ENCODE measurements at regions not wholly inside any gene's neighbourhood (a gene's known extent, or its start where the extent isn't known, plus 50 kb on each side); places are given as distances from the start of the nearest gene placed in this dataset.
"Not testable (repeated sequence)": the region's sequence is repeated elsewhere in the genome, so short reads cannot be mapped to it uniquely, and the experiment has no call there.

- DNase-seq = no peak
These were observed 161.0 kb upstream of the SYNCRIP start for GRCh38 chr6:85803721-85804120.

DNA sequence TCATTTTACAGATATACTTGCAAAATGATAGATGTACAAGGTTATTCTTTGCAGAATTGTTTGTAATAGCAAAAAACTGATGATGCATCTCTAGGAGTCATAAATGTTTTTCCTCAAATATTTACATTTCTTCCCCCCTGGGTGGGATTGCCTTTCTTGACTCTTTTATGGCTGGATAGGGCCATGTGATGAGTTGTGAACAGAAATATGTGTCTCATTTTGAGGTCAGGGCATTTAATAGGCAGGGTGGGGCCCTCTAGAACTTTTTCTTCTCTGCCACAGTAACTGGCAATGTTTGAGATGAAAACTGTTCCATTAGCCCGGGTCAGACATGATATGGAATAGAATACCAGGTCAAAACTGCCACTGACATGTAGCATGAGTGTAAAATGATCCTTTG, 159.5 kb upstream of the SYNCRIP start:
- no peak for DNase-seq

DNA sequence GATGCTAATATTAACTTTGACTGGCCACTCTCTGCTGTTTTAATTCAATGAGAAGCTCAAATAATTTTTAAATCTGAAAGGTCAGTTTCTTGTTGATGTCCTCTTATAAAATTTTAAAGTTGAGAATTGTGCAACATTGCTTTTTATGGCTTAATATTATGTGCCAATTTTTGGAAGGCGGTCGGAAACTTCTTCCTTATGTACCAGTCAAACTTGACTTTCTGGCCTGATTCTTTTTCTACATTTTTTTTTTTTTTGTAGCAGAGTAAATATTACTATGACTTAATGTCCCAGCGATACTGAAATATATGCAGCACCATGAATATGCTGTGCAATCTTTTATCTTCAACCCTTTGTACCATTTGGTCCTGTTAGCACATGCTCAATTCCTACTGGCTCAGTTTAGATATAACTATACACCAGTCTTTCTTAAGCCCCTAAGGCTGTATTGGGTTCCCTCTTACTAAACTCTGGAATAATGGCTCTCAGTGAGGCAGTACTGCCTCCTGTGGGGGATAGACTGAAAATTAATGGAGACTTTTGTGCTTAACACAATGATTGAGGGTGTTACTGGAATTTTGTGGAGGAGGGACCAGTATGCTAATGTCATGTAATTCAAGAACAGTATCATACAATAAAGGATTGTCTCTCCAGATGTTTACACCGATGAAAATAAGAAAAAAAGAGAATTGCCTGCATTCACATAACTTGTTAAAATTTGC, 156.4 kb upstream of the SYNCRIP start:
- DNase-seq = no peak

DNA sequence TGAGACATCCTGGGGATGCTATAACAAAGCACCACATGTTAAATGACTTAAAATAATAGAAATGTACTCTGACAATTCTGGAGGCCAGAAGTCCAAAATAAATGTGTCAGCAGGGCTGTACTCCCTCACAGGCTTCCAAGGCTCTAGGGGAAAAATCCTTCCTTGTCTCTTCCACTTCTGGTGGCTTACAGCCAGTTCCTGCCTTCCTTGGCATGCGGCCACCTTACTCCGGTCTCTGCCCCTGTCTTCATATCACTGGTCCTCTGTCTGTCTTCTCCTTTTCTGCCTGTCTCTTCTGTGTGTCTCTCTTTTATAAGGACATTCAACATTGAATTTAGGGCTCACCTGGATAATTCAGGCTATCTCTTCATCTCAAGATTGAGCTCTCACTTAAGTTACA, 155.3 kb upstream of the SYNCRIP start:
- peak in 1 of 2 experiments; percentile 11 for DNase-seq

GRCh38 chr6:85795945-85796344, 153.3 kb upstream of the SYNCRIP start:
- no peak for DNase-seq

DNA sequence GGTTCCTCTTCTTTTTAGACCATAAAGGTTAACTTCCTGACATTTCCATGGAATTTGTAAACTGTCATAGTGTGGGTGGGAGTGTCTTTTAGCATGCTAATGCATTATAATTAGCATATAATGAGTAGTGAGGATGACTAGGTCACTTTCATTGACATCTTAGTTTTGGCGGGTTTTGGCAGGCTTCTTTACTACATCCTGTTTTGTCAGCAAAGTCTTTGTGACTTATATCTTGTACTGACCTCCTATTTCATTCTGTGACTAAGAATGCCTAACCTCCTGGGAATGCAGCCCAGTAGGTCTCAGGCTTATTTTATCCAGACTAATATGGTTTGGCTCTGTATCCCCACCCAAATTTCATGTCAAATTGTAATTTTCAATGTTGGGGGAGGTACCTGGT, 149.6 kb upstream of the SYNCRIP start:
- DNase-seq = no peak

DNA sequence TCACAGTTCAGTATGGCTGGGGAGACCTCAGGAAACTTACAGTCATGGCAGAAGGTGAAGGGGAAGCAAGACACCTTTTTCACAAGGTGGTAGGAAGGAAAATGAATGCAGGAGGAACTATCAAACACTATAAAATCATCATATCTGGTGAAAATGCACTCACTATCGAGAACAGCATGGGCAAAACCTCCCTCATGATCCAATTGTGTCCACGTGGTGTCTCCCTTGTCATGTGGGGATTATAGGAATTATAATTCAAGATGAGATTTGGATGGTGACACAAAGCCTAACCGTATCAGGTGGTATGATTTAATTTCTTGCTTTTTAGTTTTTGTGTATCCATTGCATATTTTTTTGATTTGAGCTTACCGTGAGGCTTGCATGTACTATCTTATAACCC, 133.2 kb upstream of the SYNCRIP start:
- no peak for DNase-seq

DNA sequence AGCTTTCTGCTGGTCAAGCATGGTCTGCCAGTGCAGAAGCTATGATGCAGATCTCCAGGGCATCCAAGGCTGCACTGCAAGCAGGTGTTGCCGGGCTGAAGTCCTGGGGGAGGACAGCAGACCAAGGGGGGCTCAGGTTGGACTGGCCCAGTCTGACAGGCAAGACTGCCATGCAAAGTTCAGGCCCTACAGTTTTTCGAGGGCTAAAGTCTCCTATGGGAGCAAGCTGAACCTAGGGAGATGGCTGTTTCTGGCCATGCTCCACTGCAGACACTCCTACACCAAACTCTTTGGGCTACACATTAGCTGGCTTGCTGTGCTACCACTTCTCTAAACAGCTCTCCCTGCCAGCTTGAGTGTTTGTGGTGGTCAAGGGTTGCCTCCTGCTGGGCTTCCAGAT, 130.0 kb upstream of the SYNCRIP start:
- no peak for DNase-seq

DNA sequence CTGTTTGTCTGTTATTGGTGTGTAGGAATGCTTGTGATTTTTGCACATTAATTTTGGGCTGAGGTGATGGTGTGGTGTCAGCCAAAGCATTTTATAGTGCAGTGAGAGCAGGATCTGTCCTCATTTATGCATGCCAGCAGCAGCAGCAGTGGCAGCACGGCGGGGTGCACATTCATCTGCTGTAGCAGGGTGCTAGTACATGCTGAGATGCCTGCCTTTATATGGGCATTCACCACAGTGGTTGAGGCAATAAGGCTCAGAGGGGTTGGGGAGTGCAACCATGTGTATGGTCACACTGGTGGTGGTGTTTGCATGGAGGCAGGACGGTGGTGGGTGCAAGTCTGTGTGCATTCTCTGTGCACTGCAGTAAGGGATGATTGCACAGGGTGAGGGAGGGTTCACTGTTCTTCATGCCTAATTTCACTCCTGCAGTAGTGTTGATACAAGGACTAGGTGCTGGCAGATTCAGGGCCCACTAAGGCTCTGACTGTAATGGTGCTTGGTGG, 129.3 kb upstream of the SYNCRIP start:
- no peak for DNase-seq

GRCh38 chr6:85771455-85771854, 128.8 kb upstream of the SYNCRIP start:
- DNase-seq = no peak

DNA sequence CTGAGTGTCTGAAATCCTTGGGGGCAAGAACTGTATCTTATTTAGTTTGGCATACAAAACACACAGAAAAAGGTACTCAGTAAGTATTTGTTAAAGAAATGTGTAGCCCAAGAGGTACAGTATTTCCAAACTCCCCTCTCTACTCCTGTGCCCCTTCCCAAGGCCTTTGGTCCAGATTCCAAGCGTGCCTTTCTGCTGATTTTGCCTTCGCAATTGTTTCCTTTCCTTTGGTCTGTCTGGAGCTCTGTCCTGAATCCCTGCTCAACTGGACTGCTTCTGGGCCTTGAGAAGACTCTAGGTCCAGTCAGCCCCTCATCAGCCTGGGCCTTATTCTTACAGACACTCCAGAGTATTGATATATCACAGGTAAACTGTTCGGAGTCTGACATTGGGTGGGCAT, 122.2 kb upstream of the SYNCRIP start:
- no peak for DNase-seq

DNA sequence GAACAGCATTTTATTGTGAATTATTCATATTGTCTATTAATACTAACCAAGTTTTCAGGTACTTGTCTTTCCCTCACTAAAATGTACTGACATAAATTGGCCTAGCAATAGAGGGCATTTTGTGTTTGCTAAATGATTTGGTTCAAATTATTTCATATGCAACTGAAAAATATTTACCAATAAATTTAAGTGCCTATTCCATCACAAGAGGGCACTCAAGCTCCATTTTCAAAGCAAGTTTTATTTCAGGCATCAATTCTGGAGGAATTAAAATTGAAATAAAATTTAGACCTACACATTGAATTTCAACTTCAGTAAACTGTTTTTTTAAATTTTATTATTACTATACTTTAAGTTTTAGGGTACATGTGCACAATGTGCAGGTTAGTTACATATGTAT, 114.3 kb upstream of the SYNCRIP start:
- DNase-seq = no peak

- DNase-seq = no peak
These were observed 112.2 kb upstream of the SYNCRIP start for GRCh38 chr6:85754894-85755293.

DNA sequence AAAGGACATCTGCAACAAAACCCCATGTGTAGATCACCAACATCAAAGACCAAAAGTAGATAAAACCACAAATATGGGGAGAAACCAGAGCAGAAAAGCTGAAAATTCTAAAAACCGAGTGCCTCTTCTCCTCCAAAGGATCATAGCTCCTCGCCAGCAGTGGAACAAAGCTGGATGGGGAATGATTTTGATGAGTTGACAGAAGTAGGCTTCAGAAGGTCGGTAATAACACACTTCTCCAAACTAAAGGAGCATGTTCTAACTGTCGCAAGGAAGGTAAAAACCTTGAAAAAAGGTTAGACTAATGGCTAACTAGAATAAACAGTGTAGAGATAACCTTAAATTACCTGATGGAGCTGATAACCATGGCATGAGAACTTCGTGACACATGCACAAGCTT, 109.9 kb upstream of the SYNCRIP start:
- DNase-seq = no peak

- no peak for DNase-seq
These were observed 108.8 kb upstream of the SYNCRIP start for GRCh38 chr6:85751374-85752055.

DNA sequence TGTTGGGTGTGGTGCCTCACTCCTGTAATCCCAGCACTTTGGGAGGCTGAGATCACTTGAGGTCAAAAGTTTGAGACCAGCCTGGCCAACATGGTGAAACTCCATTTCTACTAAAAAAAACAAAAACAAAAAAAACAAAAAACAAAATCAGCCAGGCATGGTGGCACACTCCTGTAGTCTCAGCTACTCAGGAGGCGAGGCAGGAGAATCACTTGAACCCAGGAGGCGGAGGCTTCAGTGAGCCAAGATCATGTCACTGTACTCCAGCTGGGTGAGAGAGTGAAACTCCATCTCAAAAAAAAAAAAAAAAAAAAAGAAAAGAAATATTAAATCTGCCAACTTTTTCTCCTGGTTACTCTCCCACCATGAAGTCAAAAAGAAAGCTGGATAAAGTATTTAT, 107.5 kb upstream of the SYNCRIP start:
- DNase-seq = not testable (repeated sequence)

DNA sequence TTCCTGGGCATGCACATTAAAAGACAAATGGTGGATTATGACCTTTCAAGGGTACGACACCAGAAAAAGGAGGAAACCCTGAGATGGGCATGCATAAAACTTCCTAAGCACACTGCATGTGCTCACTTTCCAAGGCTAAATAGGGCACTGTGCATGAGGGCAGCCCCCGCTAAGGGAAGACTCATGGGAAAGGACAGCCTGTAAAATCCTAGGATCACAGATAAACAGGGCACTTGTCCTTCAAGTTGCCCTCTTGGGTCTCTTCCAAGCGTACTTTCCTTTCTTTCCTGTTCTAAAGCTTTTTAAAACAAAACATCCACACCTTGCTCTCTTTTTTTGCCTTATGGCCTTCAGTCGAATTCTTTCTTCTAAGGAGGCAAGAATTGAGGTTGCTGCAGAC, 106.5 kb upstream of the SYNCRIP start:
- no peak for DNase-seq

- no peak for DNase-seq
These were observed 105.0 kb upstream of the SYNCRIP start for GRCh38 chr6:85747666-85748065.

- no peak for DNase-seq
These were observed 104.4 kb upstream of the SYNCRIP start for GRCh38 chr6:85747093-85747492.

GRCh38 chr6:85744433-85744970, 101.8 kb upstream of the SYNCRIP start:
- DNase-seq = no peak

GRCh38 chr6:85726206-85726605, 83.5 kb upstream of the SYNCRIP start:
- no peak for DNase-seq

- DNase-seq = no peak
These were observed 73.1 kb upstream of the SYNCRIP start for GRCh38 chr6:85715797-85716196.

GRCh38 chr6:85714893-85715530, 72.3 kb upstream of the SYNCRIP start:
- DNase-seq = no peak

DNA sequence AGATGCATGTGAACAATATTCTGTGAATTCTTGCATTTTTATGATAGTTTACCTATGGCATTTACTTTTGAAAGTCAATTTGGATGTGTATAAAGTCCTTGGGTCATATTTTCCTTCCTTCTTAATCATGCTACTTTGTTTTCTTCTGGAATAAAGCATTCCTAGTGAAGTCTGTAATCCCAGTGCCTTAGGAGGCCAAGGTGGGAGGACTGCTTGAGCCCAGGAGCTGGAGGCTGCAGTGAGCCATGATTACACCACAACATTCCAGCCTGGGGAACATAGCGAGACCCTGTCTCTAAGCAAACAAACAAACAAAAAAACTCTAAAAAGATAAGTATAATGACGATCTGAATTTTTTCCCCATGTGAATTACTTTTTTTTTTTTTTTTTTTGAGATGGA, 69.7 kb upstream of the SYNCRIP start:
- no peak for DNase-seq

All from NCI-H446 (cell line).